HG03135 (cell line): ENCODE measurements at regions not wholly inside any gene's neighbourhood (a gene's known extent, or its start where the extent isn't known, plus 50 kb on each side); places are given as distances from the start of the nearest gene placed in this dataset.
"Not testable (repeated sequence)": the region's sequence is repeated elsewhere in the genome, so short reads cannot be mapped to it uniquely, and the experiment has no call there.

Experiments used
- ATAC-seq: cut with Tn5 transposase; IDR thresholded peaks from one replicate; pipeline ENCODE4 v1.9.1; 2021; ENCODE audit warnings: mild to moderate bottlenecking, moderate library complexity; ENCODE audit not compliant: unreplicated experiment

DNA sequence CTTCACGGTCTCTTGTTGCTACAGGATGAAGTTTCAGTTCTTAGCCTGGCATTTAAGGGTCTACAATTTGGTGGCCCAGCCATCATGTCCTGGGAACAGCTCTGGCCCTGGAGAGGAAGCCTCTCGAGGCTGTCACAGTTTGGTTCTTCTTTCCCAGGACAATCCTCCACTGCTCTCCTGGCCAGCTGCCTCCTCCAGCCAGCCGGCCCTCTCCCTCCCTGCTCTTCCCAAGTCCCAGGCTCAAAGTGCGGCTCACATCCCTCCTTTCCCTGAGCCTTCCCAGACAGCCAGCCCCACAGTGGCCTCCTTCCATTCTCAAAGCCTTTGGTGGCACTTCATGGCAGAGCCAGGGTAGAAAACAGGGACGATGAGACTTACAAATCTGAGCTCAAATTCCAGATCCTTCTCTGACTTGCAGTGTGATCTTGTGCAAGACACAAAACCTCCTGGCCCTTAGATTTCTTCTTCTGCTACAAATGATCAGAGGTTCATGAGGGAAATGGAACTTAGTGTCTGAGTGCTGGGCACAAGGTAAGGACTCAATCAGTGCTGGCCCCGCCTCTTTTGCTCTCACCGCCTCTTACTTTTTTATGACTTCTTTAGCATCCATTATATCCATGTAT lies 223.8 kb upstream of the ECI2 start:
- ATAC-seq = no peak

DNA sequence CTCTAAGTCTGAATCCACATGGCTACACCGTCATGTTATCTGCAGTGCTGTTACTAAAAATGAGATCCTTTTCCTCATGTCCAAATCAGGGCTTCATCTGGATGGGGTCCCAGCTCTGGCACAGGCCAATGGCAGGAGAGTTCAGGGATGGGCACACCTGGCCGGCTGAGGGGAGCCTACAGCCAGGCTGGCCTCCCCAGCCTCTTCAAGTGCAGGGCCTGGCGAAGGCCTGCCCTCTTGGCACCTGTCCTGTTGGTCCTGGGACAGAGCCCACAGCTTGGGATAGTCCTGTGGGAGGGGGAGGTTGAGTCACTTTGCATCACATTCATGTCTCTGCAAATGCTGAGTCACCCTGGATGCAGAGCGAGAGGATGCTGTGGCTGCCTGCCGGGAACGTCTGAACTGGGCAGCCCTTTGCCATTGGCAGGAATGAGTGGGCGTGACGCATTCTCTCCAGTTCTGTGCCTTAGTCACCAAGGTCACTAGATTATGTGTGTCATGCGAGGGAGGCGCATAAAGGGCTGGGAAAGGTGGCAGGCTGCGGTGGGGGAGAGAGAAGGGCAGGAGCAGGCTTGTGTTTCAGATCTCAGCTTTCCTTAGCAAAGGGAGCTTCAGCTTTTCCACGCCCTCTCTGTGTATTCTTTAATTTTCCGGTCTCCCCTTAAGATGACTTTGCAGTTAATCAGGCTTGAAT lies 223.2 kb upstream of the ECI2 start:
- ATAC-seq = no peak

DNA sequence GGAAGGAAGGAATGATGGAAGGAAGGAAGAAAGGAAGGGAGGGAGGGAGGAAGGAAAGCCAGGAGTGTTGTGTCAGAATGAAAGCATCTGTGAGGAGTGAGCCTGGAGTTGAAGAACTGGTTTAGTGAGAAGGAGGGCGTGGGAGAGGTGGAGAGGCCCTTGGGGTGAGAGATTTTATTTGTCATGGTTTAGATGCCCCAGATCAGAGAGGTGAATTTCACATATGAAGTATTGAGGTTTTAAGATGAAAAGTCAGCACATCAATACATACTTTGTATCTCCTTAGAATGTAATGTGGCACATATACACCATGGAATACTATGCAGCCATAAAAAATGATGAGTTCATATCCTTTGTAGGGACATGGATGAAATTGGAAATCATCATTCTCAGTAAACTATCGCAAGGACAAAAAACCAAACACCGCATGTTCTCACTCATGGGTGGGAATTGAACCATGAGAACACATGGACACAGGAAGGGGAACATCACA lies 222.3 kb upstream of the ECI2 start:
- ATAC-seq = not testable (repeated sequence)

- ATAC-seq = no peak
Observed at GRCh38 chr6:4356899-4357659, 221.7 kb upstream of the ECI2 start.

- ATAC-seq = no peak
Observed at GRCh38 chr6:4355241-4355640, 219.9 kb upstream of the ECI2 start.

DNA sequence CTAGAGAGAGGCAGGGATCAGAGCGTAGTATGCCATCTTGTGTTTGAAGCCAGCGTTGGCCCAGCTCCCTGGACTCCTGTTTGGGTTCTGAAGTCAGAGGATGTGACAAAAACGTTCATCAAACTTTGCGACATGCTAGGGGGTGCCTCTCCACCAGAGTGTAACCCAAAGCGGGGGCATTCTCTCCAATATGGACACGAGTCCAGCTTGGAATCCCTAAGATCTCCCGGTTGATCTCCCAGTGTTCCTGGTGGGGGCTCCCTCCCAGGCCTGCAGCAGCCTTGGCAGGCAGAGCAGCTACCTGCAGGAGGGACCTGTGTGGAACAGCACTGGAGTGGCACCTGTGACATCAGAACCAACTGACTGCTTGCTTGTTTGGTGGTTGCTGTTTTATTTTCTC lies 218.8 kb upstream of the ECI2 start:
- ATAC-seq = no peak

- ATAC-seq = no peak
Observed at GRCh38 chr6:4352731-4353130, 217.4 kb upstream of the ECI2 start.

GRCh38 chr6:4352322-4352669 lies 216.9 kb upstream of the ECI2 start:
- ATAC-seq = no peak

GRCh38 chr6:4351520-4352321 lies 216.3 kb upstream of the ECI2 start:
- no peak for ATAC-seq

DNA sequence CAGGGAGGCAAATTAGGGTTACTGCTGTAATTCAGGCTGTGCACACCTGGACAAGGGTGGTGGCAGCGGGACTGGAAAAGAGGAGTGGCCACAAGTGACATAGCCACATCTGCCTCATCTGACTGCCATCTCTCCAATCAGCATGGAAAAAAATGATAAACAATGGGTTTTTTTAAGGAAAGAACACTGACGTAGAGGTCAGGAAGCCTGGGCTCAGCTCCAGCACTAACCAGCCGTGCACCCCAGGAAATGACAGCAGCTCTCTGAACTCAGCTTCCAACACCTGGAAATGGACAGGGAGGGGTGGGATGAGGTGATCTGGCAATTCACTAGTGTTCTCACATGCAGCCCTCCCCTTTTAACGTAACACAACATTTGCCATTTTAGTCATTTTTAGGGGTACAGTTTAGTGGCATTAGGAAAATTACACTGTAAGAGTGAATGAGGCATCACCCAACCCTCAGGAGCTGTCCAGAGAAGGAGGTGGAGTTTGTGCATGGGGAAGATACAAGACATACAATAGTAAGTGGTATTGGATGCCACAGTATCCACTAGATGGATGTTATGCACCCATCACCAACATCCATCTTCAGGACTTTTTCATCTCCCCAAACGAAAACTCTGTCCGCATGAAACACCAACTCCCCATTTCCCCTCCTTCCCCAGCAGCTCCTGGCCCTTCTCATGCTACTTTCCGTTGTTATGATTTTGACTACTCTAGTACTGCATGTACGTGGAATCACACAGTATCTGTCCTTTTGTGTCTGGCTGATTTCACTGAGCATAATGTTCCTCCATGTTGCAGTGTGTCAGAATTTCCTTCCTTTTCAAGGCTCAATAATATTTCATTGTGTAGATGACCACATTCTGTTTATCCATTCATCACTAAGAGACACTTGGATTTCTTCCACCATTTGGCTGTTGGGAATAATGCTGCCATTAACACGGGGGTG lies 215.5 kb upstream of the ECI2 start:
- no peak for ATAC-seq

- no peak for ATAC-seq
Observed at GRCh38 chr6:4349931-4350330, 214.6 kb upstream of the ECI2 start.

DNA sequence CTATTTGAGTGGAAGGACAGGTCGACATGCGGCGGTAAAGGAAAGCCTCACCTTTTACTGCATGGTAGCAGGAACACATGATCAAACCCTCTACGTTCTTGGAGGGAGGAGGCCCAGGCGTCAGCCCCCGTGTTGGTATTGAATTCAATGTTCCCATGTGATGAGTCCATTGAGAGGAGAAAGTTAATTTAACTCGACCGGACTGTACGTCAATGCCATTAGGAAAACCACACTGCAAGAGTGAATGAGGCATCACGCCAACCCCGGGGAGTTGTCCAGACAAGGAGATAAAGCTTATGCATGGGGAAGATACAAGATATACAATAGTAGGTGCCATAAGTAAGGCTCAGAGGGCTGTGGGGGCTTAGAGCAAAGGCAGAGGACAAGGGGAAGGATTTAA lies 213.9 kb upstream of the ECI2 start:
- no peak for ATAC-seq

- ATAC-seq = no peak
Observed at GRCh38 chr6:4348462-4349112, 213.2 kb upstream of the ECI2 start.

DNA sequence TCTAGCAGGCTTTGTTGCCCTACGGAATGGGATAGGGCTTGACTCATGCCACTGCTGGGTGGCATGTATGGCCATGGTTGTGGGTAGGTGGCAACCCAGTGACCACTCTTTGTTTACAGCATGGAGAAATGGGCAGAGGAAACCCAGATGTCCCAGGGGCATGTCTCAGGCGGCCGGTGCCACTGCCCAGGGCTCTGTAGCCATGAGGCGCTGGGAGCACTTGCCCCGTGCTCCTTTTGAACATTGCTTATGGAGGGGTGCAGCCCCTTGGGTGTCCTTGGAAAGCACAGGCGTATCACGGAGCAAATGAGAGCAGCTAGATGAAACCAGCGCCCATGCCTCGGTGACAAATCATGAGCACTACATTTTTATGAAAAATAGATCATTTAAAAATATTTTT lies 212.5 kb upstream of the ECI2 start:
- ATAC-seq = no peak

GRCh38 chr6:4346659-4347333 lies 211.4 kb upstream of the ECI2 start:
- no peak for ATAC-seq

GRCh38 chr6:4345543-4345942 lies 210.2 kb upstream of the ECI2 start:
- no peak for ATAC-seq

- no peak for ATAC-seq
Observed at GRCh38 chr6:4344317-4344899, 209.0 kb upstream of the ECI2 start.

DNA sequence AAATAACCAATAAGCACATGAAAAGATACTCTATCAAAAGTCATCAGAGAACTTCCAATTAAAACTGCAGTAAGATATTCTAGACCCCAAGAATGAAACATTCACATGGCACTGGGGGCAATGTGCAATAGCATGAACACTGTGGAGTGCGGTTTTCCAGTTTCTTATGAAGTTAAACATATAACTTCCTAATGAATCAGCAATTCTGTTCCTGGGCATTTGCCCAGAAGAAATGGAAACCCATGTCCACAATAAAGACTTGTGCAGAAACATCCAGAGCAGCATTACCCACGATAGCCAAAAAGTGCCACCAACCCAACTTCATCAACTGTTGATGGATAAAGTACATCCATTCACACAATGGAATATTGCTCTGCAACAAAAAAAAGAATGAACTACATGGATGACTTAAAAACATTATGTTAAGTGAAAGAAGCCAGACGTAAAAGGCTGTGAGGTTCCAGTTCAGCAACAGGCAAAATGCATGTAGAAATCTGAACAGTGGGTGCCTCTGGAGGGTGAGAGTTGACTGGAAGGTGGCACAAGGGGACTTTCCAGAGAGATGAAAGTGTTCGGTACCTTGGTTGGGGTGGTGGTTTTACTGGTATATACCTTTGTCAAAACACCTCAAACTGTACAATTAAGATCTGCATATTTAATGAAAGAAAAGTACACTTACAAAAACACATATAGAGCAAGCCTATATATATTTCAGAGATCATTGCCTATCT lies 207.2 kb upstream of the ECI2 start:
- ATAC-seq = no peak
